HCT116 (cell line): ENCODE measurements at regions not wholly inside any gene's neighbourhood (a gene's known extent, or its start where the extent isn't known, plus 50 kb on each side); places are given as distances from the start of the nearest gene placed in this dataset.

Source experiments
- ATAC-seq: fragments of 200-7000 bp; cut with Tn5 transposase; 2 replicates; pipeline ENCODE4 v1.9.1; 2020; ENCODE audit warnings: mild to moderate bottlenecking, moderate library complexity
- BruUV-seq: library from RNA; stranded (reverse); fragments of 400-500 nt; replicated peaks from 2 replicates; lab custom pipeline; 2021; lab: Mats Ljungman, UMichigan
- CTCF ChIA-PET: fragments of 300-600 bp; sonication (Branson Sonifier 250); formaldehyde crosslinking; loops from one replicate; lab custom pipeline; 2021; ENCODE audit warnings: antibody characterized with exemption; lab: Charles Lee
- POLR2A ChIA-PET: fragments of 300-600, 350-600 bp; sonication (Branson Sonifier 250); formaldehyde crosslinking; loops from one replicate; lab custom pipeline; 2021; ENCODE audit warnings: antibody characterized with exemption; lab: Charles Lee
- RAD21 ChIA-PET, 2 experiments: fragments of 300-600 bp; sonication (Branson Sonifier 250); formaldehyde crosslinking; loops; one replicate each; lab custom pipeline; 2023; ENCODE audit warnings: low total read pairs in 2 of 2; ENCODE audit not compliant: uncharacterized antibody in 2 of 2, unreplicated experiment in 2 of 2, low non-redundant PET in 1 of 2; lab: Charles Lee
- DNase-seq: peaks from one replicate; pipeline ENCODE4 v3.0.0-alpha.2; 2010; ENCODE audit warnings: low read depth, low spot score
- H2AFZ ChIP-seq: fragments of 200-600 bp; shearing (Covaris generic), sonication (generic); 2 replicates; pipeline ENCODE4 v1.6.1; 2017; ENCODE audit warnings: low read depth, mixed run types, mixed read lengths, antibody characterized with exemption, low read length; ENCODE audit not compliant: poor library complexity, severe bottlenecking
- H3K27ac ChIP-seq: 2 replicates; pipeline ENCODE4 v1.5.1; 2012; ENCODE audit warnings: low read depth, low read length
- H3K27me3 ChIP-seq: fragments of 200-600 bp; sonication (generic); 2 replicates; pipeline ENCODE4 v1.6.1; 2016; ENCODE audit warnings: mixed run types, low read length, mixed read lengths; ENCODE audit not compliant: insufficient read depth
- H3K36me3 ChIP-seq, 2 experiments: fragments of 200-500 bp in 1 of 2; fragments of 200-600 bp in 1 of 2; sonication (Bioruptor generic) in 1 of 2; sonication (generic) in 1 of 2; 2 replicates each; pipeline versions ENCODE4 v1.5.1 to v1.6.1; 2014 to 2016; ENCODE audit warnings: low read length in 2 of 2, inconsistent platforms in 1 of 2, mixed read lengths in 1 of 2, mixed run types in 1 of 2; ENCODE audit not compliant: insufficient read depth in 2 of 2, control insufficient read depth in 1 of 2
- H3K4me1 ChIP-seq, 2 experiments: fragments of 200-600 bp in 1 of 2; sonication (generic) in 1 of 2; 2 replicates each; pipeline versions ENCODE4 v1.5.1 to v1.6.1; 2012 to 2017; ENCODE audit warnings: low read length in 2 of 2, inconsistent platforms in 1 of 2, mild to moderate bottlenecking in 1 of 2, mixed read lengths in 1 of 2, mixed run types in 1 of 2, moderate library complexity in 1 of 2; ENCODE audit not compliant: insufficient read depth in 2 of 2, control insufficient read depth in 1 of 2
- H3K4me2 ChIP-seq: fragments of 200-600 bp; sonication (generic); 2 replicates; pipeline ENCODE4 v1.6.1; 2017; ENCODE audit warnings: mixed run types, low read length, mixed read lengths
- H3K4me3 ChIP-seq, 2 experiments: fragments of 200-600 bp in 1 of 2; sonication (generic) in 1 of 2; replicated peaks in 1 of 2; 2 replicates each; pipeline ENCODE4 v1.5.1; 2011 to 2016; ENCODE audit warnings: low read length in 2 of 2, control low read depth in 1 of 2, low read depth in 1 of 2, mild to moderate bottlenecking in 1 of 2, mixed read lengths in 1 of 2, mixed run types in 1 of 2
- H3K79me2 ChIP-seq: fragments of 200-600 bp; sonication (generic); 2 replicates; pipeline ENCODE4 v1.6.1; 2017; ENCODE audit warnings: mild to moderate bottlenecking, mixed run types, low read length, moderate library complexity, mixed read lengths; ENCODE audit not compliant: insufficient read depth
- H3K9ac ChIP-seq: fragments of 200-600 bp; sonication (generic); 2 replicates; pipeline ENCODE4 v1.6.1; 2016; ENCODE audit warnings: low read length, mixed read lengths
- H3K9me2 ChIP-seq: fragments of 200-600 bp; sonication (generic), shearing (Covaris generic); 2 replicates; pipeline ENCODE4 v1.6.1; 2017; ENCODE audit warnings: mixed run types, mild to moderate bottlenecking, moderate library complexity; ENCODE audit not compliant: insufficient read depth
- H3K9me3 ChIP-seq, 2 experiments: fragments of 200-500 bp in 1 of 2; fragments of 200-600 bp in 1 of 2; sonication (Bioruptor generic) in 1 of 2; sonication (generic) in 1 of 2; 2 replicates each; pipeline ENCODE4 v1.6.1; 2014 to 2017; ENCODE audit warnings: low read length in 2 of 2, mixed read lengths in 2 of 2, inconsistent platforms in 1 of 2, low read depth in 1 of 2, mild to moderate bottlenecking in 1 of 2, mixed run types in 1 of 2, moderate library complexity in 1 of 2; ENCODE audit not compliant: control insufficient read depth in 1 of 2, insufficient read depth in 1 of 2
- H4K20me1 ChIP-seq: fragments of 200-600 bp; sonication (generic), shearing (Covaris generic); 2 replicates; pipeline ENCODE4 v1.6.1; 2017; ENCODE audit warnings: mixed run types, mild to moderate bottlenecking, moderate library complexity; ENCODE audit not compliant: insufficient read depth
- CEBPB ChIP-seq: IDR thresholded peaks from 2 replicates; pipeline ENCODE4 v1.6.1; 2012; ENCODE audit warnings: low read depth
- EGR1 ChIP-seq: IDR thresholded peaks from 2 replicates; pipeline ENCODE4 v1.6.1; 2012; ENCODE audit warnings: low read depth
- ELF1 ChIP-seq: IDR thresholded peaks from 2 replicates; pipeline ENCODE4 v1.6.1; 2012; ENCODE audit warnings: low read depth, borderline replicate concordance
- EZH2phosphoT487 ChIP-seq: fragments of 200-600 bp; IDR thresholded peaks from 2 replicates; pipeline ENCODE4 v1.6.1; 2018; ENCODE audit warnings: antibody characterized with exemption, borderline replicate concordance
- JUND ChIP-seq: IDR thresholded peaks from 2 replicates; pipeline ENCODE4 v1.6.1; 2012
- SIN3A ChIP-seq: IDR thresholded peaks from 2 replicates; pipeline ENCODE4 v1.6.1; 2012; ENCODE audit warnings: low read depth
- SP1 ChIP-seq: IDR thresholded peaks from 2 replicates; pipeline ENCODE4 v1.6.1; 2012; ENCODE audit warnings: low read depth
- YY1 ChIP-seq: IDR thresholded peaks from 2 replicates; pipeline ENCODE4 v1.6.1; 2011; ENCODE audit warnings: low read length, low read depth, moderate library complexity, mild to moderate bottlenecking; ENCODE audit not compliant: insufficient replicate concordance; ENCODE audit errors: extremely low read depth
- ZNF274 ChIP-seq: fragments of 200-500 bp; sonication (Bioruptor generic); IDR thresholded peaks from 2 replicates; pipeline ENCODE4 v1.6.1; 2014; ENCODE audit warnings: mild to moderate bottlenecking, low read depth, low read length, inconsistent platforms
- intact Hi-C: fragments of 100-400 bp; cut with micrococcal nuclease; formaldehyde crosslinking; loops from 2 replicates; pipeline ENCODE4 v1.10.0; 2022

DNA sequence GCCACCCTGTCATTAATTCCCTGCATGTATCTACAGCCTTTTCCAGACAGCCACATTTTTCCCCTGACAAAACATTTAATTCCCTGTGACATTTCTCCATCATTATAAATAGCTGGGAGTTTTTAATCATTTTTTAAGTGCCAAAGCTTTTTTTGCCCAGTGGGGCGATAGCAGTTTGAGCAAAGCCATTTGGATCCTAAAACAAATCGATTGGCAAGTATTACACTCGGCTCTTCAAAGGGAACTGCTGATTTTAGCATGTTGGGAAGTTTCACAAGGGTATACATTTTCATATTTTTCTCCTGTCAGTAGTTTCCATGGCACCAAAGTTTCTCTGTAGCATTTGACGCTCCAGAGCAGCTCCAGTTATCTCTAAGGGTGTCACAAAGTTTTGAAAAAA is 210.8 kb downstream of the HIPK3 start:
- POLR2A ChIA-PET, result no interaction called here
- ATAC-seq (no peak), DNase-seq (no peak)
- CTCF ChIA-PET, result no interaction called here
- no peak overlapping the region for H3K4me2 ChIP-seq
- H3K27ac ChIP-seq, result no peak overlapping the region
- no peaks in the 10 kb centered on the region for H3K36me3 ChIP-seq
- H3K4me1 ChIP-seq, result no peaks in the 10 kb centered on the region
- H3K9me2 ChIP-seq, result no peaks in the 10 kb centered on the region
- RAD21 ChIA-PET, result no interaction called here
- no TSS peak for BruUV-seq
- H3K27me3 ChIP-seq, result peaks cover 43% of the 10 kb centered on the region
- no peak overlapping the region for H3K9ac ChIP-seq
- TF ChIP-seq SP1, result no peak
- TF ChIP-seq, all 23 proteins: peak for 0
- no peak overlapping the region for H3K4me3 ChIP-seq
- no peaks in the 10 kb centered on the region for H3K9me3 ChIP-seq
- H3K79me2 ChIP-seq, result no peaks in the 10 kb centered on the region
- intact Hi-C loops, result no loop called here
- no peaks in the 10 kb centered on the region for H4K20me1 ChIP-seq
- H2AFZ ChIP-seq, result no peak overlapping the region

DNA sequence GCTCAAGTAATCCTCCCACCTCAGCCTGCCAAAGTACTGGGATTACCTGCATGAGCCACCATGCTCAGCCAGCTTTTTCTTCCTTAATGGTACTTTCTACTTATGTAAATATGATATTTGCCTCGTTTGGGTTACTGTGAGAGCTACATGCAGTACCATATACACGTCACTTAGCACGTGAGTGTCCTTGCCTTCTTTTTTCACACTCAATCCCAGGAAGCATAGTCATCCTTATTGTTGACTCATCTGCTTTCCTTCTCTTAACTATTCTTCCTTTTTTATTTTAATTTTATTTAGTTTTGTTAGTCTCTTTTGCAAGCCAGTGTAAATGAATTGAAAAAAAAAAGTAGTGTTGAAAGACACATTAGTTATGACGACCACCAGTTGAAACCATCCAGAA is 205.9 kb downstream of the HIPK3 start:
- ChIA-PET RAD21 (no interaction called here), CTCF (no interaction called here), POLR2A (no interaction called here)
- Histone ChIP-seq H3K9ac (no peak overlapping the region), H2AFZ (no peak overlapping the region), H3K4me2 (no peak overlapping the region), H3K27ac (no peak overlapping the region), H3K27me3 (peaks cover 20% of the 10 kb centered on the region; the same call in 1 of the 2 replicates), H4K20me1 (no peaks in the 10 kb centered on the region), H3K36me3 (no peaks in the 10 kb centered on the region), H3K4me1 (no peaks in the 10 kb centered on the region), H3K9me2 (no peaks in the 10 kb centered on the region), H3K4me3 (no peak overlapping the region), H3K9me3 (no peaks in the 10 kb centered on the region), H3K79me2 (no peaks in the 10 kb centered on the region)
- BruUV-seq, result no TSS peak
- intact Hi-C loops, result no loop called here
- ATAC-seq, result no peak
- no peak for TF ChIP-seq EGR1
- TF ChIP-seq YY1, result no peak
- no peak for TF ChIP-seq CEBPB
- TF ChIP-seq EZH2phosphoT487, result no peak
- TF ChIP-seq SIN3A, result no peak
- no peak for TF ChIP-seq JUND
- TF ChIP-seq ELF1, result no peak
- TF ChIP-seq ZNF274, result no peak
- no peak for DNase-seq
